Testis (tissue), 2 donors: ENCODE measurements at regions not wholly inside any gene's neighbourhood (a gene's known extent, or its start where the extent isn't known, plus 50 kb on each side); places are given as distances from the start of the nearest gene placed in this dataset.

Experiments
- POLR2A ChIP-seq: fragments of 450-650 bp; IDR thresholded peaks from one replicate; pipeline ENCODE4 v1.6.1; 2017; ENCODE audit warnings: antibody characterized with exemption, mild to moderate bottlenecking, moderate library complexity
- TF ChIP-seq, protein P1 (sequence below), 3 experiments: fragments of 450-650 bp in 2 of 3; fragments of 200-600 bp in 1 of 3; sonication (generic) in 1 of 3; IDR thresholded peaks; one replicate each; pipeline ENCODE4 v1.5.1; 2016 to 2019; ENCODE audit warnings: antibody characterized with exemption in 3 of 3, mild to moderate bottlenecking in 2 of 3, moderate library complexity in 1 of 3

DNA sequence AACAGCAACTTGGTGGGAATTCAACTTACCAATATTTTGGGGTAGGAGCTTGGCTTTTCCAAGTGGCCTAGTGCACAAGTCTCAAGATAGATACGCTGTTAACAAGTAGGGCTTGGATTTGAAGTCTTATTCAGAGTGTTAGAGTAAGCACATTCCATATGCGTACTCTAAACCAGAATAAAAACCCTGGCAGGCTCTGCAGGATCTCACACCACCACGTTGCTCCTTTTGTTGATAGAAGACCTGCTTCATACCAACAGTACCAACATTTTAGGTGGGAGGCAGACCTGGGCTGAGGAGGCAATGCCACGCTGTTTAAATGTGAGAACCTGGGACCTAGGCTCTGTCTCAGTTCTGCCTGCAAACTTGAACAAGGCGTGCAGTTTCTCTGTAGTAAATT lies 214.0 kb downstream of the RNF144A start:
- TF ChIP-seq POLR2A, result no peak
- TF ChIP-seq, protein P1, sequence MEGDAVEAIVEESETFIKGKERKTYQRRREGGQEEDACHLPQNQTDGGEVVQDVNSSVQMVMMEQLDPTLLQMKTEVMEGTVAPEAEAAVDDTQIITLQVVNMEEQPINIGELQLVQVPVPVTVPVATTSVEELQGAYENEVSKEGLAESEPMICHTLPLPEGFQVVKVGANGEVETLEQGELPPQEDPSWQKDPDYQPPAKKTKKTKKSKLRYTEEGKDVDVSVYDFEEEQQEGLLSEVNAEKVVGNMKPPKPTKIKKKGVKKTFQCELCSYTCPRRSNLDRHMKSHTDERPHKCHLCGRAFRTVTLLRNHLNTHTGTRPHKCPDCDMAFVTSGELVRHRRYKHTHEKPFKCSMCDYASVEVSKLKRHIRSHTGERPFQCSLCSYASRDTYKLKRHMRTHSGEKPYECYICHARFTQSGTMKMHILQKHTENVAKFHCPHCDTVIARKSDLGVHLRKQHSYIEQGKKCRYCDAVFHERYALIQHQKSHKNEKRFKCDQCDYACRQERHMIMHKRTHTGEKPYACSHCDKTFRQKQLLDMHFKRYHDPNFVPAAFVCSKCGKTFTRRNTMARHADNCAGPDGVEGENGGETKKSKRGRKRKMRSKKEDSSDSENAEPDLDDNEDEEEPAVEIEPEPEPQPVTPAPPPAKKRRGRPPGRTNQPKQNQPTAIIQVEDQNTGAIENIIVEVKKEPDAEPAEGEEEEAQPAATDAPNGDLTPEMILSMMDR (IDR thresholded peaks at IDR 0.05), result no peak
